ENCODE measurements at regions not wholly inside any gene's neighbourhood (a gene's known extent, or its start where the extent isn't known, plus 50 kb on each side); places are given as distances from the start of the nearest gene placed in this dataset.

DNA sequence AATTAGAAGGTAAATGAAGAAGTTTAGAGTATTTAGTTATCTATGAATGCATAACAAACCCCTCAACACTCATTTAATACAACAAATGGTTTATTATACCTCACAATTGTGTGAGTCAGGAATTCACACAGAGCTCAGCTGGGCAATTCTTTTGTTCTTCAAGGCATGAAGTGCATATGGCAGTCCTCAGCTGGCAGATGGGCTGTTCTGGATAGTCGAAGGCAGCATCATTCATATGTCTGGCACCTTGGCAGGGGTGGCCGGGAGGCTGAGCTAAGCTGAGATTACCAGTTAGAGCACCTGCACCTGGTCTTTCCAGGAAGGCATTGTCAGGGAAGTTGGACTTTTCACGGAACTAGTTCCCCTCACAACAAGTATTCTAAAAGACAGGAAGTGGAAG is 286.2 kb upstream of the DUSP10 start:
- TF ChIP-seq, protein P1, sequence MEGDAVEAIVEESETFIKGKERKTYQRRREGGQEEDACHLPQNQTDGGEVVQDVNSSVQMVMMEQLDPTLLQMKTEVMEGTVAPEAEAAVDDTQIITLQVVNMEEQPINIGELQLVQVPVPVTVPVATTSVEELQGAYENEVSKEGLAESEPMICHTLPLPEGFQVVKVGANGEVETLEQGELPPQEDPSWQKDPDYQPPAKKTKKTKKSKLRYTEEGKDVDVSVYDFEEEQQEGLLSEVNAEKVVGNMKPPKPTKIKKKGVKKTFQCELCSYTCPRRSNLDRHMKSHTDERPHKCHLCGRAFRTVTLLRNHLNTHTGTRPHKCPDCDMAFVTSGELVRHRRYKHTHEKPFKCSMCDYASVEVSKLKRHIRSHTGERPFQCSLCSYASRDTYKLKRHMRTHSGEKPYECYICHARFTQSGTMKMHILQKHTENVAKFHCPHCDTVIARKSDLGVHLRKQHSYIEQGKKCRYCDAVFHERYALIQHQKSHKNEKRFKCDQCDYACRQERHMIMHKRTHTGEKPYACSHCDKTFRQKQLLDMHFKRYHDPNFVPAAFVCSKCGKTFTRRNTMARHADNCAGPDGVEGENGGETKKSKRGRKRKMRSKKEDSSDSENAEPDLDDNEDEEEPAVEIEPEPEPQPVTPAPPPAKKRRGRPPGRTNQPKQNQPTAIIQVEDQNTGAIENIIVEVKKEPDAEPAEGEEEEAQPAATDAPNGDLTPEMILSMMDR (conservative IDR thresholded peaks at IDR 0.05; ENCODE audit: low read length) = no peak
- TF ChIP-seq EZH2phosphoT487 (IDR thresholded peaks at IDR 0.05; ENCODE audit: borderline replicate concordance) = no peak
